GM19035 (cell line): ENCODE measurements at regions not wholly inside any gene's neighbourhood (a gene's known extent, or its start where the extent isn't known, plus 50 kb on each side); places are given as distances from the start of the nearest gene placed in this dataset.
"Not testable (repeated sequence)": the region's sequence is repeated elsewhere in the genome, so short reads cannot be mapped to it uniquely, and the experiment has no call there.

Source experiments
- ATAC-seq: cut with Tn5 transposase; IDR thresholded peaks from one replicate; pipeline ENCODE4 v1.9.1; 2021; ENCODE audit not compliant: unreplicated experiment

DNA sequence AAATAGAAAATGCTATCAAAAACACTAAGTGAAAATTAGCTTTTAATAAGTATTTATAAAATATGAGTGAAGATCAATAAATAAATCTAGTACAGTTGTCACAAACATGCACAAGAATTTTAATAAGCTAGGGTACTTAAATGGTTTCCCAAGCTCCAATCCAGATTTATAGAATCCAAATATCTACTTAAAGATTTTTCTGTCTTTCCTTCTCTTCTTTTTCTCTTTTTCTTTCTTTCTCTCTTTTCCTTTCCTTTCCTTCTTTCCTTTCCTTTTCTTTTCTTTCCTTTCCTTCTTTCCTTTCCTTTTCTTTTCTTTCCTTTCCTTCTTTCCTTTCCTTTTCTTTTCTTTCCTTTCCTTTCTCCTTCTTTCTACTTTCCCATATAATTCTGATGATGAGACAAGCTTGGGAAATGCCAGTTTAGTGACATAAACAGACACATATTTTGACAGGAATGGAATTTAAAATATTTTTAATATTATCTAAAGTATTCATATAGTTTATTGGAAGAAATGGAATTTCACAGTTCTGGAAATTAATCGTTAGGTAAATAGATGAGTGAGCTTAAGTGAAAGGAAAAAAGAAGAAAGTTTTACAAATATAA lies 832.8 kb downstream of the NR2F1-AS1 start:
- ATAC-seq, result no peak

DNA sequence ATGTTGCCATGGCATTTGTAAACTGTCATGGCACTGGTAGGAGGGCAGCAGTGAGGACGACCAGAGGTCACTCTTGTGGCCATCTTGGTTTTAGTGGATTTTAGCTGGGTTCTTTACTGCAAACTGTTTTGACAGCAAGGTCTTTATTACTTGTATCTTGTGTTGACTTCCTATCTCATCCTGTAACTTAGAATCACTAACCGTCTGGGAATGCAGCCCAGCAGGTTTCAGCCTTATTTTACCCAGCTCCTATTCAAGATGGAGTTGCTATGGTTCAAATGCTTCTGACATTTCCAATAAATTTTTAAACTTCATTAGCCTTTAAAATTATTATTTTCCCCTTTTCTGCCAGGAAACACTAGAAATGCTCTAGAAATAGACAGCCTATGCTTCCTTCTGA lies 839.1 kb downstream of the NR2F1-AS1 start:
- ATAC-seq, result no peak

DNA sequence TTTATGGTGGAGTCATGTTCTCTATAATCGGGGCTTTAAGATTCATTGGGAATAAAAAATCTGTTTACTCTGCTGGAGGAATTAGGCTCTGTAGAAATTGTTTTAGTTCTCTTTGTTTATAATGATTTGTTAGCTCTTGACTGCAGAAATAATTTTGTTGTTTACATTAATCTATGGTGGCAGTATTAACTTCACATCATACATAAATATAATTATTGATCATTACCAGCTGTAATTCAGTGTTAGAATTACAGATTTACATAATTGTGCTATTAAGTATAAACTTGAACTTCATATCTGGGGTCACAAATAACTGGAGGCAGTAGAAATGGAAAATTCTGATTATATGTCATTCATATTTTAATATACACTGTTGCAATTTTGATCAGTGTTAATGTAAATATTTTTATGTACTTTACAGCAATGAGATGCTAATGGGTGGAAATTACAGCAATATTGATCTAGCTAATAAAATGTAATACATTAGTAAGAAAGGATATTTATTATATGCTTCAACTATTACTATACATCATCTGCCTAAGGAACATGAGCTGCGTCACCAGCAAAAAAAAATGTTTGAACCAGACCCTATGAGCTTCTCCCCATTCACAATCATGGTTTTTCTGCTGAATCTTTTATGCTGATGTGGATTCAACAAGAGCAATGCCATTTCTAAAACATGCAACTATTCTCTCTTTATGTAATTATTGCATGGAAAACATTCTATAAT lies 846.6 kb downstream of the NR2F1-AS1 start:
- ATAC-seq, result no peak

DNA sequence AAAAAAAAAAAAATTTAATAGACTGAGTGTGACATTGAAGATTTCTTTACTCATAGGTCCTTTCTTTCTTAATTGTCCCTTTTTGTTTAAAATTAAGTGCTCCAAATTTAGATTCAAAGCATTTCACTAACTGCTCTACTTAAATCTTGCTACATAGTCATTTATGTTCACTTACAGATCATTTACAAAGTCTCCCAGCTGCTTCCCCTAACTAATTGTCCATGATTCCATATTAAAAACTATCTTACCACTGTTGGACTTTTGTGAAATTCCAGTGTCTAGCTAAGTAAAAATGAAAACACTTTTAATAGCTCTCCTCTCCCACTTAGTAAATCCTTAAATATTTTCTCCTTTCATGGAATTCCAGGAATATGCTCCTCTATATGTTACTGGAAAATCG lies 850.5 kb downstream of the NR2F1-AS1 start:
- no peak for ATAC-seq

DNA sequence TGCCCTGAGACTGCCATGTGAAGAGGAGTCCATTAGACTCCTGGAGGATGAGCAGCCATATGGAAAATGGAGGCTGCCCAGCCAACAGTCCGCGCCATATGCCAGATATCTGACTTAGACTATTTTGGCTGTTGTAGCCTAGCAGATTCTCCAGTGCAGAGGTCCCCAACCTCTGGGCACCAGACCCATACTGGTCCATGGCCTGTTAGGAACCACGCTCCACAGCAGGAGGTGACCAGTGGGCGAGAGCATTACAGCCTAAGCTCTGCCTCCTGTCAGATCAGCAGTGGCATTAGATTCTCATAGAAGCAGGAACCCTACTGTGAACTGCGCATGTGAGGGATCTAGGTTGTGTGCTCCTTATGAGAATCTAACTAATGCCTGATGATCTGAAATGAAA lies 851.9 kb downstream of the NR2F1-AS1 start:
- no peak for ATAC-seq

DNA sequence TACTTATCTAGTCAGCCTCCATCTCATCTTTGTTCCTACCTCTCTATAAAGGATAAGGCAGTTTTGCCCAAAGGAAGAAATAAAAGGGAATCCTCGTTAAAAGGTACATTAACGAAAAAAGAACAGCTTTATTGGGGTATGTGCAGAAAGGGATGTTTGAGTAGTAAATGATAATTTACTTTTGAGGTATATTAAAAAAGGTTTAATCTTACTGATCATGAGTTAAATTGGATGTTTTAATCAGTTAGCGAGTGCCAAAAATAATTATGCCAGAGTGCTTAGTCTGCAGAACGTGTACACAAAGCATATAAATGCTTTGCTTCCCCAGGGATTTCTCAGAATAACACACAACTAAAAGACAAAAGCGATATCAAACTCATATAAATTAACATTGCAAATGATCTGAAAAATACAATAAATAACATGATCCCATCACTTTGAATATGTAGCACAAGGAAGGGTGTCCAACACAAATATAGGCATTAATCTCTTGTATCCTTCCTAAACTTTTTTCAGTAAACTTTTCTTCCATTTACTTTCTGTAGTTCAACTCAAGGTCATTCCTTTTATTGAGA lies 865.0 kb downstream of the NR2F1-AS1 start:
- ATAC-seq, result no peak

DNA sequence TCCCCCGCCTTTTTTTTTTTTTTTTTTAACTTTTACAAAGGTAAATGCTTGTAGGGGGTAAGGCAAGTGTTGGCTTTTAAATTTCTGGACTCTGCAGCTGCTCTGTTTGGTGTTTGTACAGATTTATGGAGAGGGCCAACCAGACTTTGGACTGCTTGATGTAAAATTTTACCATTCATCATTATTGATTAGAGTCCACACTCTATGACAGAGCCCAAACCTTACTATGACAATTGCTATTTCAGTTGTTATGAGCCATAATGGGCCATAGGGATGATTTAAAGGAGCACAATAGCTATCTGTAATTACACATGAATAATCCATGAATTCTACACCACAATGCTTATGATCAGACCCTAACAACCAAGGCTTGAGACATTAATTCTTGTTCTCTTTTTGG lies 867.2 kb downstream of the NR2F1-AS1 start:
- no peak for ATAC-seq

DNA sequence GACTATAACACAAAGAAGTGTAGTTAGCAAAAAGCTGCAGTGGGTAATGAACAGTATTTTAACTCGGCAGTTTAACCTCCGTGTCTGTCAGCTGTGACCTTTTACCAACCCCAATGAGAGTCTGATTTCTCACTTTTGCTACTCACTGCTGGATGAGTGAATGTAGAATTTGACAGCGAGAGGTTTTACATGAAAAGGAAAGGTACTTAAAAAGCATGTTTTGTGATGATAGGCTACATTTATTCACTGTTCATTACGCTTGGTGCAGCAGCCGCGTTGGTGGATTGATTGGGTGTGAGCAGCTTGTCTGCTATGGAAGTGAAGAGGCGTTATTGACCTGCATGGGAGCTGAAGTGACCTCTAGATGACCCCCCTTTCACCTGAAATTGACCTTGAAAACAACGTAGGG lies 867.7 kb downstream of the NR2F1-AS1 start:
- ATAC-seq, result no peak

DNA sequence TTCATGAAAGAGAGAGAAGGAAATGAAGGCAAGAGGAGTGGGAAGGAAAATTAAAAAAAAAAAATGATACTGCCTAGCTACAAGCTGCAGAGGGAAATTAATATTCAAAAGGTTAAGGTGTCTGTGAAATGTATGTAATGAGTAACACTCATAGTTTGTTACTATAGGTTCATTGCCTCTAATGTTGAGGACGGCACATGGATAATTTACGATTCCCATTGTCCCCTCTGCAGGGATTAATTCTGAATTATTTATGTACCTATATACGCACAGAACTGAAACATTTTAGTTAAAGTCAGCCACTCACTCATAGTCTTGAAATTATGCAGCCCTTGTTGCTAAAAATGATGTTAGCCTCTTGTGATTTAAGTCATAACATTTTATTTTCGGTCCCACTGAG lies 869.1 kb downstream of the NR2F1-AS1 start:
- no peak for ATAC-seq

DNA sequence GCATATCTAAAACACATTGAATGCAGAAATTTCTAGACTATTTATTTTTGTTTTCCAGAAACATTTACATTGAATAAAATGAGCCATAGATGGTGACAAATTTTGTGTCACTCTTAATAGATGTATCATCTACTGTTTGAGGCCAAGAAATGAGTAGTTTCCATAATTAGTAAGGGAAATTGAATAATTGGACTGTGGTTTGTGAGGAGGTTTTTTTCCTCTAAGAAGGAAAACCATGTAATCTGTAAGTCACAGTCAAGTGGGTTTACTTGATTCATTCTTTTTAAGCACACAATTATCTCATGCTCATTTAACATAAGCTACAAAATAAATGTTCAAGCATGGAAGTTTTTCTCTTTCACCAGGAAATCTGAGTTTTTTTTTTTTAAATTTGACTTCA lies 876.4 kb downstream of the NR2F1-AS1 start:
- ATAC-seq, result no peak

DNA sequence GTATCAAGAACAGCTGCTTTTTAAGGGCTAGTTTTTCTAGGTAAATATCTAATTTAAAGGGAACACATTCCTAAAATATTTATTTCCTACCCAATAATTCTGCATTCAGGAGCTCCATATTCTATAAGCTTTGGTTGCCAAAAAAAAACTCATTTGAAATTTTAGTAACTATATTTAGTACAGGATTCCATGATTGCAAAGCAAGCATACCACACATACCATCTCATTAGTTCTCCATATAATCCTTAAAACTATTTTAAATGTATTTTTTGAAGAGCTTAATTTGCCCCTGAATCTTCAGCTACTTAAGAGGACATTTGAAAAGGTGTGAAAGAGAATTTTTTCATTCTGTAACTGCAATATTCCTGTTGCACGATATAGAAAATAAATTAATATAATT lies 877.0 kb downstream of the NR2F1-AS1 start:
- ATAC-seq, result no peak

DNA sequence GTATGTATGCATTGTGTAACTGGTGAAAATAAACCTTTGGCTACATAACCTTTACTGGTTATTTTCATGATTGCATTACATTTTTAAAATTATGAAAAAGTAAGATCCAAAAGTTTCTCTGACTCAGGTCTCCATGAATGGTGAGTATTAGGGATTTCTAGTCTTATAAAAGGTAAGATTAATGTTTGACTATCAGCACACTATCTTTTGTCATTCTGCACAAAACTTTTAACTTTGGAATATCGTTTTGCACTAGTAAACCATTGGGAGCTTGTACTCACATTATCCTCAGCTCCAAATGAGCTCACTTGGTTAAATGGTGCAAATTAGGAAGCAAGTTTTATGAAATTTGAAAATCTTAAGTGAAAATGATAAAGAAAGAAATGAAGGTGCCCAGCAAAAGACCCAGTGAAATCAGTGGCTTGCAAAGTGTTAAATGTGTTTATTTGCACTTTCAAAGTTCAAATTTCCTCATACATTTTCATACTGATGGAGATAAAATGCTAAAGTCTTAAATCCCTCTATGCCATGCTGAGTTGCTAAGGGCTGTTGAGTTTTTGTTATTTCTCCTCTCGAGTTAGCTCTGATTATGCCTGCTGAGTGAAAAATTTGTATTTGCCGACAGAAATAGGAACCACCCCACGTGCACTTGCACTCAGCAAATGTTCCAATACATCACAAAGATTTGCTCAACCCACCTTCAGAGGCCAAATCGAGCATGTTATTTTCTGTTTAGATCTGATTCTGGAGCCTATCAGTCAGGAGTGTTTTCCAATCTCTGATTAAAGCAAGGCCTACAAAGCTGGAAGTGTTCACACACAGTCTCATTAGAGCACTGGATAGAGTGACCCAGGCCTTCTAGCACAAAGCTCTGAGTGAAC lies 885.7 kb downstream of the NR2F1-AS1 start:
- no peak for ATAC-seq

DNA sequence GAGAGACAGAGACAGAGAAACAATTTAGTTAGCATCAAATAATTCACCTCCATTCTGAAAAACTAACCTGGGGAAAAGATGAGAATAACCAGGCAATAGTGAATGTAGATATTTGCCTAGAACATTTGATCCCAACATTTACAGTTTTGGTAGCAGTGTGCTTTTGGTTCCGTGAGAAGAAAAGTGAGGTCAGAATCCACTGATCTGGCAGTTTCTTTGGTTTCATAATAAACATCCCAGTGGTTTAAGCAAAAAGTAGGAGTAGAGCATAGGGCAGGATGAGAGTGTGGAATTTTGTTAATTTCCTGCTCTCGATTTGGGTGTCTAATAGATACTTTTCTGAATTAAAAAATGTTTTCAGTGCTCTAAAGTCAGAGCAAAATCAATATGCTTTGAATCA lies 887.0 kb downstream of the NR2F1-AS1 start:
- no peak for ATAC-seq

DNA sequence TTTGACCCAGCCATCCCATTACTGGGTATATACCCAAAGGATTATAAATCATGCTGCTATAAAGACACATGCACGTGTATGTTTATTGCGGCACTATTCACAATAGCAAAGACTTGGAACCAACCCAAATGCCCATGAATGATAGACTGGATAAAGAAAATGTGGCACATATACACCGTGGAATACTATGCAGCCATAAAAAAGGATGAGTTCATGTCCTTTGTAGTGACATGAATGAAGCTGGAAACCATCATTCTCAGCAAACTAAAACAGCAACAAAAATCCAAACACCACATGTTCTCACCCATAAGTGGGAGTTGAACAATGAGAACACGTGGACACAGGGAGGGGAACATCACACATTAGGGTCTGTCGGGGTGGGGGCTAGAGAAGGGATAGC lies 889.1 kb downstream of the NR2F1-AS1 start:
- not testable (repeated sequence) for ATAC-seq

DNA sequence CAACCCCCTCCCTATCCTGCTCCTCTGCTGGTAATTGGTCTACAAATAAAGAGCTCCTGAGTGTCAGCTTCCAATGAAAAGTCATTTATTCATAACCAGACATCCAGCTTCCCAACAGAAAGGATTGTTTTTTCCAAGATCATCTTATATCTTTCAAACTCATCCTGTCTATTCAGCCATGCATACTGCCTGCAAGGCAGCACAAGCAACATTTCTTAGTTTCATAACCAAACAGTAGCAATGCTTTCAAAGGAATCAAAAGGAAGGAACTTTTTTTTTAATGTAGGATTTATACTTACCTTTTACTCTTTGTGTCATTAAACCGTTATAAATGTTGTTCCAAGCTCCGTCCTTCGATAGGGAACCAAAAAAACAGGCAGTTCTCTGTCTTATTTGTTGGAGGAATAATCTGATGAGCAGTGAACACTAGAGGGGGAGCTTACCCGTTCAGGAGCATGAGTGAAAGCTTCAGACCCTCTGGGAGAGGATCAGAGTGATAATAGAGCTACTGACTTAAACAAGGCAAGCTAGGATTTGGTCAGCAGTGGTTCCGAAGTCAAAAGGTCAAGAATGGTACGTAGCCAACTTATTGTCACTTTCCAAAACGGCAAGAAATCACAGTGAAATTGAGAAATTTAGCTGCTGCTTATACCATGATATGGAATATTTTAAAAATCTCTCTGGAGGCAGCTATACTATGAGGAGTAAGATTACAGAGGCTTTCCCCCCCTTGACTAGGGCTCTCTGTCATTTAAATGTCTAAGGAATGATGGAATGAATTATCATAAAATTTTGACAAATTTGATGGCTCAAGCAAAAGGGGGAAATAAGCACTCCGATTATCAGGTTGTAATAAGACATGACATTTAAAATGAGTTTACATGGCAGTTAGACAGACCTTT lies 892.9 kb downstream of the NR2F1-AS1 start:
- ATAC-seq, result no peak

DNA sequence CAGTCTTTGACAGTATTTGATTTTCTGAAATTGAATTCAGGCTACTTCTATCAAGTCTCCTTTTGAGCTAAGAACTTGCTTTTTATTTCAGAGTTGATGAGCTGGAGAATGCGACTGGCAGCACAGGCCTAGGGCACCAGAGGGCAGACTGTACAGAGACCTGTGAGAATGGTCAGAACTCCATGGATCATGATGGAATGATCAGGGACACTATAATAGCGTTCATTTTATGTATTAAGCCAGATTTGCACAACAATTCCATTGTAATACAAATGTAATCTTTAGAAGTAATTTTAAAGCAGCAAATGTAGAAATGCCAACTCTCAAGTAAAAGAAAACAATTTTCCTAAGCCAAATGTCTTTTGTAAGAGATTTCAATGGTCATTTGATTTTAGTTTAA lies 902.4 kb downstream of the NR2F1-AS1 start:
- ATAC-seq, result no peak

DNA sequence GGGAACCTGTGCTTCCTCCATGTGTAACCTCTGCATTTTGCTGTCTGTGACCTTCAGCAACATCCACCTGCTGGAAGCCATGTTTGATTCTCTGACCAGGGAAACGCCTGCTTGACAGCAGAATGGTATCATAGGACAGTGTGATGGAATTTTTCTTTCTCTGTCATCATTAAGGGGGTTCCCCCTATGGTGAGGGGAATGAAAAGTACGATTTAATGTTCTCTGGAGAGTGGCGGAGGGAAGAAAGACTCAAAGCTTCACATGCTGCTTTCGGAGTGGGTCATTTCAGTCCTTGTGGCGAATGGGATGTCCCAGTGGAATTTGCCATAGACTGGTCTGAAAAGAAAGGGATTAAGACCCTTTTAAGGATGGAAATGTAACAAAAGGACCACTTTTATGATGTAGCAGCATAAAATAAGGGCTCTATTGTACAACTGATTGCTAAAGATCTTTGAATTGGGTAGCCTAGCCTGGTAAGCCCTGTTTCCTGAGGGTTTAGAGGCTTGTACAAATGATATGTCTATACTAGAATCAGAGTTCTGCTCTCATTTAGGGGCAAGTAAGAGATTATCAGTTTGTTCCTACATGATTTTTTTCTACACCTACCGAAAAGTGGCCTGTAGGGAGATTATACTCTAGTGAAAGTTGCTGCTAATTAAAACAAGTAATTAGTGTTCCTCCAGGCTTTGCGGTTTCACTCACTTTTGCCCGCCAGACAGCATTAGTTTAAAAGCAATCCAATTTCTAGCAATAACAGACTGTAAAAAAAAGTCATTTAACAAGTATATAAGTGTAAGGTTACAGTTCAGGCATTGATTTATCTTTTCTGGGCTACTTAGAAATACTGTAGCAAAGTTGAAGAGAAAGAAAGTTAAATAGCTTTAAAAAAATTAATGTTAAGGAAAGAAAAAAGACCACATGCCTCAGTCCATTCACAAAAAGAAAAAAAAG lies 904.5 kb downstream of the NR2F1-AS1 start:
- no peak for ATAC-seq

DNA sequence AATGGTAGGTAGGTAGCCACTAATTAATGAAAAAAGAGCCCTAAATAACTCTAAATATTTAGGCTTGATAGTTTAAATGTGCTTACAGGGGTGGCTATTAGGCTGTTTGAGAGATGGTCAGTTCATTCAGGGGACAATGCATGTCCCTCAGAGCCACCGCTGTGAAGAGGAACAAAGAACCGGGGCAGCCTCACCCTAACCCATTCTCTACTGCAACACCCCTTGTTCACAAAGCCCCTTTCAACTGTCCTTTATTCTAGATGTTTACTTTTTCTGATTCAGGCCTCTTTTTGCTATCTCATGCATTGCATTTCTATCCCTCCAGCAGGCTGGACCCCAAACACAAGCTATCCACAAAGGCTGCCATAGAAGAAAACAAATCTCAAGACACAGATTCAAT lies 906.7 kb downstream of the NR2F1-AS1 start:
- ATAC-seq, result no peak

DNA sequence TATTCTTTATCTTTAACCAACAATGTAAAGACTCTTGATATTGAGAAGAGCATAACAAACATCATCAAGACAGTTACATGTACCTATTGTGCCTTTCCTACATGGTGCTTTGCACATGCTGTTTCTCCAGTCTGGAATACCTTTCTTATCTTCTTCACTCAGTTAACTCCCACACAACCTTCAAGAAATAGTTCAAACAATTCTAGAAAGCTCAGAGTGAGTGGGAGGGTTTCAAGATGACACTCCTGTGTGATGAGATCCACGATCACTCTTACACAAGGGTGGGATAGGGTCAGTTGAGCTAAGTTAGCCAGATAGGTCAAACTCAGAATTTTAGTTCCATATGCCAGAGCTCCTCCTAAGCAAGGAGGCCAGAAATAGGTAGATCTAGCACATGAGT lies 915.5 kb downstream of the NR2F1-AS1 start:
- no peak for ATAC-seq

DNA sequence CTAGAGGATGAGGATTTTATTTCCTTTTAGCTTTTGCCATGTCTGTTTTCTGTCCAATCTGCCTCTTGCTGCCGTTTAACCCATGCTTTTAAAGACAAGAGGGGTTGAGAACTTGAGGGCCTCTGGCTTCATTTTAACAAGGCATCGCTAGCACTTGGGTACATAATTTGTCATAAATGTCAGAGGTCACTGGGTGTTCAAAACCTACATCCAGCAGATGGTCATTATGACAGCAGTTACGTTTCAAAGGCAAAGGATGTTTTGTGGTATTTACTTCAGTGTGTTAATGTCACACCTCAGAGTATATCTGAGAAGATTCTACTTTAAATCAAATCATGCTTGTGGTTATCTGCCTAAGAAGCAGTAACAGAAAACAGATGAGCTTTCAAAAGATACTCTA lies 918.3 kb downstream of the NR2F1-AS1 start:
- no peak for ATAC-seq
